ENCODE measurements at regions not wholly inside any gene's neighbourhood (a gene's known extent, or its start where the extent isn't known, plus 50 kb on each side); places are given as distances from the start of the nearest gene placed in this dataset.

DNA sequence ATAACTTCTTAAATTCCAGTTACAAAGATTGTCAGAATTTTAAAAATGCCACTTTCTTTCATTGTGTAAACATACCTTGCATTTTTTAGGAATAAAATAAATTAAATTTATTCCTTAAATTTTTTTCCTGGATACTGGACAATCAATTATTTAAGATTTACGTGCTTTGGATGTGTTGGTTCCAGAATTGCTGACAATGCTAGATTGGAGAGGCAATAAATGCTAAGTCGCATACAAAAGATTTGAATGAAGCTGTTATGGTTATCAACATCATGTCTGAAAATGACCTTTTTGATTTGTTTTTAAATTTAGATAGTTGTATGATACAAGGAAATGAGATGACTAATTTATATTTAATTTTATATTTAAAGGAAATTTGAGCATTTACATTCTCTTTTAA, 89.2 kb upstream of the SEMA3A start:
- TF ChIP-seq CTCF (IDR thresholded peaks at IDR 0.05) (no peak), POLR2A (IDR thresholded peaks at IDR 0.05) (no peak)

Measured in thyroid gland (tissue), 4 donors.